Left renal pelvis (tissue), 4 donors: ENCODE measurements at regions not wholly inside any gene's neighbourhood (a gene's known extent, or its start where the extent isn't known, plus 50 kb on each side); places are given as distances from the start of the nearest gene placed in this dataset.

Experiments used
- DNase-seq, 4 donors: peaks; one replicate each; pipeline ENCODE4 v3.0.0-alpha.2; 2013; ENCODE audit warnings: low read depth in 4 of 4, low spot score in 3 of 4

GRCh38 chr1:198901266-198901665 is 262.4 kb downstream of the PTPRC start:
- DNase-seq, result no peak

- no peak for DNase-seq
Observed at GRCh38 chr1:198902655-198903054, 263.8 kb downstream of the PTPRC start.

GRCh38 chr1:198903203-198903602 is 264.4 kb downstream of the PTPRC start:
- no peak for DNase-seq

- DNase-seq, result no peak
Observed at GRCh38 chr1:198903621-198904020, 264.8 kb downstream of the PTPRC start.

GRCh38 chr1:198904321-198904720 is 265.5 kb downstream of the PTPRC start:
- no peak for DNase-seq

GRCh38 chr1:198906739-198907422 is 268.0 kb downstream of the PTPRC start:
- no peak for DNase-seq

- no peak for DNase-seq
Observed at GRCh38 chr1:198907423-198907746, 268.5 kb downstream of the PTPRC start.

- DNase-seq, result no peak
Observed at GRCh38 chr1:198908995-198909394, 270.2 kb downstream of the PTPRC start.

GRCh38 chr1:198909973-198910372 is 271.1 kb downstream of the PTPRC start:
- no peak for DNase-seq

GRCh38 chr1:198910816-198911215 is 272.0 kb downstream of the PTPRC start:
- DNase-seq, result no peak

GRCh38 chr1:198912046-198912445 is 273.2 kb downstream of the PTPRC start:
- no peak for DNase-seq

- DNase-seq, result no peak
Observed at GRCh38 chr1:198913667-198914066, 274.8 kb downstream of the PTPRC start.

- DNase-seq, result no peak
Observed at GRCh38 chr1:198915327-198916231, 276.7 kb downstream of the PTPRC start.

- DNase-seq, result no peak
Observed at GRCh38 chr1:198917226-198917625, 278.4 kb downstream of the PTPRC start.

GRCh38 chr1:198918920-198919319 is 280.1 kb downstream of the PTPRC start:
- no peak for DNase-seq

GRCh38 chr1:198919667-198920398 is 281.0 kb downstream of the PTPRC start:
- DNase-seq, result no peak

GRCh38 chr1:198922638-198923430 is 284.0 kb downstream of the PTPRC start:
- DNase-seq, result no peak

- no peak for DNase-seq
Observed at GRCh38 chr1:198923993-198924392, 285.2 kb downstream of the PTPRC start.

- no peak for DNase-seq
Observed at GRCh38 chr1:198925567-198925966, 286.7 kb downstream of the PTPRC start.

GRCh38 chr1:198927129-198927528 is 288.3 kb downstream of the PTPRC start:
- no peak for DNase-seq
